ENCODE measurements at regions not wholly inside any gene's neighbourhood (a gene's known extent, or its start where the extent isn't known, plus 50 kb on each side); places are given as distances from the start of the nearest gene placed in this dataset.

DNA sequence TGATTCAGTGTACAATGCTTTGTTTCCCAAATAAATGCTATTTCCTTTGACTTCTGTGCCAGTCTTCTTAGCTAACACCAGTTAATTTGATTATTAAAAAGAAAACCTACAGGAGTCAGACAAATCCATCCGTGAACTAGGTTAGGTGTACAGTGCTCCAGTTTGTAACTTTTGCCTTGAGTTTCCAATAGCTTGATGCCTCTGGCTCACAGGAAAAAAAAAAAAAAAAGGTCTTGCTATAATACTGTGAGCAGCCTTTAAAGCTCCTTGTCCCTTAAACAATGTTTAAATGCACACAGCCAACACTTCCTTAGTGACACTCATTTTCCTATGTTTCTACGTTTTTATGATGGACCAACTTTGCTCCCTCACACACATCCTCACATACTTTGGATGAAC, 71.8 kb upstream of the TMX1 start:
- no peak for DNase-seq (ENCODE audit: low spot score)
- Histone ChIP-seq H3K4me3 (no peak overlapping the region), H3K27ac (peak overlapping the region in 1 of 2 donors; percentile 49)
- TF ChIP-seq, protein P1, sequence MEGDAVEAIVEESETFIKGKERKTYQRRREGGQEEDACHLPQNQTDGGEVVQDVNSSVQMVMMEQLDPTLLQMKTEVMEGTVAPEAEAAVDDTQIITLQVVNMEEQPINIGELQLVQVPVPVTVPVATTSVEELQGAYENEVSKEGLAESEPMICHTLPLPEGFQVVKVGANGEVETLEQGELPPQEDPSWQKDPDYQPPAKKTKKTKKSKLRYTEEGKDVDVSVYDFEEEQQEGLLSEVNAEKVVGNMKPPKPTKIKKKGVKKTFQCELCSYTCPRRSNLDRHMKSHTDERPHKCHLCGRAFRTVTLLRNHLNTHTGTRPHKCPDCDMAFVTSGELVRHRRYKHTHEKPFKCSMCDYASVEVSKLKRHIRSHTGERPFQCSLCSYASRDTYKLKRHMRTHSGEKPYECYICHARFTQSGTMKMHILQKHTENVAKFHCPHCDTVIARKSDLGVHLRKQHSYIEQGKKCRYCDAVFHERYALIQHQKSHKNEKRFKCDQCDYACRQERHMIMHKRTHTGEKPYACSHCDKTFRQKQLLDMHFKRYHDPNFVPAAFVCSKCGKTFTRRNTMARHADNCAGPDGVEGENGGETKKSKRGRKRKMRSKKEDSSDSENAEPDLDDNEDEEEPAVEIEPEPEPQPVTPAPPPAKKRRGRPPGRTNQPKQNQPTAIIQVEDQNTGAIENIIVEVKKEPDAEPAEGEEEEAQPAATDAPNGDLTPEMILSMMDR (IDR thresholded peaks at IDR 0.05) = no peak

DNA sequence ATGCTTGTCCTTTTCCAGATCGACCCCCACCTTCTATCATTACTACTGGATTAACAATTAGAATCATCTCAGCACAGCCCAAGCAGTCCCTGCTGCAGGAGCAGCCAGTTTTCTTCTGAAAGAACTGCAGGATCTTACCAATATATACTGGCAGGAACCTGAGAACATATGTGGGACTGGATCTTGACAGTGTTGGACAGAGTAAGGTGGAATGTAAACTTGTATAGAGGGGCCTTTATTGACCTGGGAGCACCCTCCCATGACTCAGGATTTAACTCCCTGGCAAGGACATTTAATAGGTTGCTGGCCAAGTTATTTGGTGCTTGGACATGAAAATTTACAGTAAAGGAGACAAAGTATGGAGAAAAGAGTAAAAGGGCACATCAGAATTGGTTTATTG, 66.2 kb upstream of the TMX1 start:
- TF ChIP-seq, protein P1 (IDR thresholded peaks at IDR 0.05) = no peak
- no peak overlapping the region for H3K27ac ChIP-seq
- no peak overlapping the region for H3K4me3 ChIP-seq
- DNase-seq (ENCODE audit: low spot score) = no peak

DNA sequence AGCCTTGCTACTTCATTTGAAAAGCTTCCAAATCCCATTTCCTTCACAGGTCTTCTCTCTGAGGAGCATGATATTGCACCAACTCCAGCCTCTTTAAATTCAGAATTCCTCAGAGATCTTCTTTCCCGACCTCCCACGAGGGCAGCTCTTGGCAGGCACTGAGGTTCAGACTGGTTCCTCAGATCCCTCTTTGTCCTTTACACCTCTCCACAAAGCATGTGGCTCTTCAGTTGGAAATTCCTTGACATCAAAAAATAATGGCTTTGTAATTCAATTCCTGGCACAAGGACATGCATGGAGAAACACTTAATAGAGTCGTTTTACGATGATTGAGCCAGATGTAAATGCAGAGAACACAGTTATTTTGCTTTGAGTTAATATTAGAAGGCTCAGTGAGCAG, 63.2 kb upstream of the TMX1 start:
- Histone ChIP-seq H3K4me3 (no peak overlapping the region), H3K27ac (no peak overlapping the region)
- DNase-seq (ENCODE audit: low spot score) = no peak
- TF ChIP-seq, protein P1 (IDR thresholded peaks at IDR 0.05) = no peak

DNA sequence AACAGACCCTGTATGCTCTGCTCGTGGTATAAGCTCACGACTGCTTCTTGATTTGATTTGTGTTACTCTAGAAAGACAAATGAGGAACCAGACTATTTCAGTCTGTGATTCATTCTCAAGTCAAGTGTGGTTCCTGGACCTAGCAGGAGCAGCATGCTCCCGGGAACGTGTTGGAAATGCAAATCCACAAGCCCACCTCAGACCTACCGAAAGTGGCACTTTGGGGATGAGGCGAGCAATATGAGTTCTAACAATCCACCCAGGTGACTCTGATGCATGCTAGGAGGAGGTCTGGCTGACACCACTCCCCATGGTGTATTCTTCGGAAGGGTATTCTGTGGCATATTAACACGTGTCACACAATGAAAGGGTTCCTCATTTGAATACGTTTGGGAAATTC, 59.5 kb upstream of the TMX1 start:
- Histone ChIP-seq H3K27ac (no peak overlapping the region), H3K4me3 (no peak overlapping the region)
- TF ChIP-seq, protein P1 (IDR thresholded peaks at IDR 0.05) = no peak
- no peak for DNase-seq (ENCODE audit: low spot score)

DNA sequence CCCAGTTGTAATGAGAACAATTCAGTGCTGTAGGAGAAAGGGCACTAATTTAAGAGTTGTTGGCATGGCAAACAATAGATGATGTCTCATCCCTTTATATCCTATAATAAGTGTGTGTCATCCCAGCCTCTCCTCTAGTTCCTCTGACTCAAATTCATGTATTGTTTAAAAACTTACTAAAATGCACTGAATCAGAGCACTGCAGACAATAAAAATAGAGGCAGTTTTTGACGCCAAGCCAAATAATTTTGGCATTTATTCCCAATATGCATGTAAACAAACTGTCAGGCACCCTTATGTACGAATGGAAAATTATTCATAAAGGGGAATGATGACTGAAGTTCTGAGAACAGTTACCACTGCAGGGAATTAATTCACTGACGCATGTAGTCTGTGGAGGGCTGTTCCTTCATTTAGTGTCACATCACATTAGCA, 57.9 kb upstream of the TMX1 start:
- H3K4me3 ChIP-seq = no peak overlapping the region
- no peak for DNase-seq (ENCODE audit: low spot score)
- H3K27ac ChIP-seq = no peak overlapping the region
- TF ChIP-seq, protein P1 (IDR thresholded peaks at IDR 0.05) = no peak

DNA sequence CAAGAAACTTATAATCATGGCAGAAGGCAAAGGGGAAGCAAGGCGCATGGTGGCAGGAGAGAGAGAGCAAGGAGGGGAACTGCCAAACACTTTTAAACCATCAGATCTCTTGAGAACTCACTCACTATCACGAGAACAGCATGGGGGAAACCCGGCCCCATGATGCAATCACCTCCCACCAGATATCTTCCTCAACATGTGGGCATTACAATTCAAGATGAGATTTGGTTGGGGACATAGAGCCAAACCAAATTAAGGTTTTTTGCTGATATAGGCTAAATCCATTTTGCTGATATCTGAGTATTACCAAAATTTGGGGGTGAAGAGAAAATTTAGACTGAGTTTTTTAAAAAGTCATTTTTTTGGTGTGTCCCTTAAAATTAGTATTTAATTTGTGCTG, 54.9 kb upstream of the TMX1 start:
- no peak for DNase-seq (ENCODE audit: low spot score)
- H3K4me3 ChIP-seq = no peak overlapping the region
- TF ChIP-seq, protein P1 (IDR thresholded peaks at IDR 0.05) = no peak
- H3K27ac ChIP-seq = no peak overlapping the region

DNA sequence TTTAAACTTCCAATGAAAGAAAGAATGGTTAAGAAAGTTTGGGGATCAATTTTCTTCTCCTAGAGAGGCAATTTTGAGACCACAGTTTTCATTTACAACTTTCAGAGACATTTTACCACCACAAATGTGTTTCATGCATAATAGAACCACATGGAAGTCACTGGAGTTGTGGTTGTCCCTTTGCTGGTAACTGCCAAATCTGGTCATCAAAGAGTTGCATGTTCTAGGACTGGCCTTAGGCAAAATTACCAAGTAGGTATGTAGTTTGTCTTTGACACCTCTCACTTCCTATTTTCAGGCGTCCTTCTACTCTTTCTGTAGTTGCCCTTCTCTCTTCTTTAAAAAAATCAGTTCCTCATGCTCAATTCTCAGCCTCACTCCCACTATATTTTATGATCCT, 54.3 kb upstream of the TMX1 start:
- Histone ChIP-seq H3K27ac (no peak overlapping the region), H3K4me3 (no peak overlapping the region)
- no peak for DNase-seq (ENCODE audit: low spot score)
- TF ChIP-seq, protein P1 (IDR thresholded peaks at IDR 0.05) = no peak

All from coronary artery (tissue), 2 donors.